ENCODE measurements at regions not wholly inside any gene's neighbourhood (a gene's known extent, or its start where the extent isn't known, plus 50 kb on each side); places are given as distances from the start of the nearest gene placed in this dataset.

- TF ChIP-seq CTCF (conservative IDR thresholded peaks at IDR 0.05; ENCODE audit: low read depth in 2 of 2) = no peak
- no peak for TF ChIP-seq CREB1 (CRISPR knock-in tag; IDR thresholded peaks at IDR 0.05; ENCODE audit: low read depth)
- no peak for TF ChIP-seq REST (IDR thresholded peaks at IDR 0.05; ENCODE audit: unreplicated experiment)
Measured at GRCh38 chr5:117235786-117236185, 661.2 kb upstream of the SEMA6A start.

All from GM23338 (cell line).